Left ventricle myocardium inferior (tissue), 1 donor: ENCODE measurements at regions not wholly inside any gene's neighbourhood (a gene's known extent, or its start where the extent isn't known, plus 50 kb on each side); places are given as distances from the start of the nearest gene placed in this dataset.

Experiments used
- DNase-seq: peaks from one replicate; pipeline ENCODE4 v3.0.0-alpha.2; 2020
- H3K27ac ChIP-seq: fragments of 200-600 bp; replicated peaks from 2 replicates; pipeline ENCODE4 v1.8.0; 2021
- H3K27me3 ChIP-seq: fragments of 200-600 bp; 2 replicates; pipeline ENCODE4 v1.8.0; 2021; ENCODE audit warnings: low read depth
- H3K36me3 ChIP-seq: fragments of 200-600 bp; 2 replicates; pipeline ENCODE4 v1.8.0; 2021
- H3K4me1 ChIP-seq: fragments of 200-600 bp; 2 replicates; pipeline ENCODE4 v1.8.0; 2021
- H3K4me3 ChIP-seq: fragments of 200-600 bp; 2 replicates; pipeline ENCODE4 v1.8.0; 2021; ENCODE audit warnings: mild to moderate bottlenecking, moderate library complexity
- H3K9me3 ChIP-seq: fragments of 200-600 bp; replicated peaks from 2 replicates; pipeline ENCODE4 v1.8.0; 2021
- intact Hi-C: fragments of 100-400 bp; cut with micrococcal nuclease; formaldehyde crosslinking; loops from one replicate; pipeline ENCODE4 v1.11.0; 2022
- TF ChIP-seq, protein P1 (sequence below): fragments of 200-600 bp; IDR thresholded peaks from 2 replicates; pipeline ENCODE4 v1.8.0; 2021; ENCODE audit warnings: antibody characterized with exemption, mild to moderate bottlenecking, borderline replicate concordance
- donor health status: DM: no; HTN: yes; CAD: no; lungs with severe emphysema.

DNA sequence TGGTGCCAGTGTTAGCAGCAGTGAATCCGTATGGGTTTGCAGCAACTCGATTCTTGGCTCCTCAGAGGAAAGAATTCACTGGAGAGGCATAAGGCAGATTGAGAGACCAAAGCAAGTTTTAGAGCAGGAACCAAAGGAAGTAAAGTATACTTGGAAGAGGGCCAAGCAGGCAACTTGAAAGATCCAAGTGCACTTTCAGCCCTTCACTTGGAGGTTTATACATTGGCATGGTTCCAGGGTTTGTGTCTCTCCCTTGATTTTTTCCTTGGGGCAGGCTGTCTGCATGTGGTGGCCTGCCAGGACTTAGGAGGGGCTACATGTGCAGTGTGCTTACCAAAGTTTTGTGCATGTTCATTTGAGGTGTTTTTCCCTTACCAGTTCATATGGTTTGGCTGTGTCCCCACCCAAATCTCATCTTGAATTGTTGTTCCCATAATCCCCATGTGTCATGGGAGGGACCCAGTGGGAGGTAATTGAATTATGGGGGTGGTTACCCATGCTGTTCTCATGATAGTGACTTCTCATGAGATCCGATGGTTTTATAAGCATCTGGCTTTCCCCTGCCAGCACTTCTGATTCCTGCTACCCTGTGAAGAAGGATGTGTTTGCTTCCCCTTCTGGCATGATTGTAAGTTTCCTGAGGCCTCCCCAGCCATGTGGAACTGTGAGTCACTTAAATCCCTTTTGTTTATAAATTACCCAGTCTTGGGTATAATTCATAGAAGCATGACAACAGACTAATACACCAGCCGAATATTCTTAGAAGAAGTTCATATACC is 86.2 kb upstream of the TSPAN5 start:
- no peaks in the 10 kb centered on the region for H3K9me3 ChIP-seq
- H3K36me3 ChIP-seq, result no peaks in the 10 kb centered on the region
- H3K27me3 ChIP-seq, result no peaks in the 10 kb centered on the region
- intact Hi-C loops, result no loop called here
- no peaks in the 10 kb centered on the region for H3K4me1 ChIP-seq
- TF ChIP-seq, protein P1, sequence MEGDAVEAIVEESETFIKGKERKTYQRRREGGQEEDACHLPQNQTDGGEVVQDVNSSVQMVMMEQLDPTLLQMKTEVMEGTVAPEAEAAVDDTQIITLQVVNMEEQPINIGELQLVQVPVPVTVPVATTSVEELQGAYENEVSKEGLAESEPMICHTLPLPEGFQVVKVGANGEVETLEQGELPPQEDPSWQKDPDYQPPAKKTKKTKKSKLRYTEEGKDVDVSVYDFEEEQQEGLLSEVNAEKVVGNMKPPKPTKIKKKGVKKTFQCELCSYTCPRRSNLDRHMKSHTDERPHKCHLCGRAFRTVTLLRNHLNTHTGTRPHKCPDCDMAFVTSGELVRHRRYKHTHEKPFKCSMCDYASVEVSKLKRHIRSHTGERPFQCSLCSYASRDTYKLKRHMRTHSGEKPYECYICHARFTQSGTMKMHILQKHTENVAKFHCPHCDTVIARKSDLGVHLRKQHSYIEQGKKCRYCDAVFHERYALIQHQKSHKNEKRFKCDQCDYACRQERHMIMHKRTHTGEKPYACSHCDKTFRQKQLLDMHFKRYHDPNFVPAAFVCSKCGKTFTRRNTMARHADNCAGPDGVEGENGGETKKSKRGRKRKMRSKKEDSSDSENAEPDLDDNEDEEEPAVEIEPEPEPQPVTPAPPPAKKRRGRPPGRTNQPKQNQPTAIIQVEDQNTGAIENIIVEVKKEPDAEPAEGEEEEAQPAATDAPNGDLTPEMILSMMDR, result no peak
- DNase-seq, result no peak
- no peak overlapping the region for H3K4me3 ChIP-seq
- no peak overlapping the region for H3K27ac ChIP-seq

DNA sequence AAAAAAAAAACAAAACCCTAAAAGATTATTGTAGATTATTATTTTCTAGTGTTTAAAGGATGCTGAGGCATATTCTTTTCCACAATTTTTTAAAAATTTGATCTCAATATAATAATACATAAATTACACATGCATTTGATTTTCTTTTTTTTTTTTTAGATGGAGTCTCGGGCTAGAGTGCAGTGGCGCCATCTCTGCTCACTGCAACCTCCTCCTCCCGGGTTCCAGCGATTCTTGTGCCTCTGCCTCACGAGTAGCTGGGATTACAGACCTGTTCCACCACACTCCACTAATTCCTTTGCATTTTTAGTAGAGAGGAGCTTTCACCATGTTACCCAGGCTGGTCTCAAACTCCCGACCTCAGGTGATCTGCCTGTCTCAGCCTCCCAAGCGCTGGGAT is 83.5 kb upstream of the TSPAN5 start:
- no peak for DNase-seq
- Histone ChIP-seq H3K27me3 (no peaks in the 10 kb centered on the region), H3K4me1 (no peaks in the 10 kb centered on the region), H3K9me3 (peaks cover 14% of the 10 kb centered on the region), H3K27ac (no peak overlapping the region), H3K36me3 (no peaks in the 10 kb centered on the region), H3K4me3 (no peak overlapping the region)
- TF ChIP-seq, protein P1, result no peak
- intact Hi-C loops, result no loop called here

DNA sequence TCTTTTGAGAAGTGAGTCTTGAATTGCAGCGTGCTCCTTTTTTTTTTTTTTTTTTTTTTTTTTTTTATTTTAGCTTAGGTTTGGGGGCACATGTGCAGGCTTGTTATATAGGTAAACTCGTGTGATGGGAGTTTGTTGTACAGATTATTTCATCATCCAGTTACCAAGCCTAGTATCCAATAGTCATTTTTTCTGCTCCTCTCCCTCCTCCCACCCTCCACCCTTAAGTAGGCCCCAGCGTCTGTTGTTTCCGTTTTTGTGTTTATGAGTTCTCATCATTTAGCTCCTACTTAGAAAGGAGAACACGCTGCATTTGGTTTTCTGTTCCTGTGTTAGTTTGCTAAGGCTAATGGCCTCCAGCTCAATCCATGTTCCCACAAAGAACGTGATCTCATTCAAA is 81.3 kb upstream of the TSPAN5 start:
- Histone ChIP-seq H3K4me1 (no peaks in the 10 kb centered on the region), H3K4me3 (no peak overlapping the region), H3K9me3 (peaks cover 14% of the 10 kb centered on the region), H3K27ac (no peak overlapping the region), H3K27me3 (no peaks in the 10 kb centered on the region), H3K36me3 (no peaks in the 10 kb centered on the region)
- no peak for DNase-seq
- intact Hi-C loops, result no loop called here
- TF ChIP-seq, protein P1, result no peak

DNA sequence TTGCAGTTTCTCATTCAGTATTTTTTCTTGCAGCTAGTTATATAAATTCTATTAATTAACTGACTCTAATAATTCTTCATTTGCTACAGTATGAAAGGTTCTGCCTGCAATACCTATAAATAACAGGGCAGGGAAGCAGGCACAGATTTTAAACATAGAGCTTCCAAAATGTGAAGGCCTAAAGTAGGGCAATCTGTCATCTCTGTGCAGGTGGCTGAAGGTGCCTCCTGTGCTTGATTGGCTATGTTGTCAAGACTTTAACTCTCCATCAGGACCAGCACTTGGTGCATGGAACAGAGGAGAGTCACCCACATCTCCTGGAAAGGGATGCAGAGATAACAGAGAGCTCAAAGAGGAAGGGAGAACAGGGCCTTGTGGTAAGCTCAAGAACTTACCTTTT is 75.2 kb upstream of the TSPAN5 start:
- Histone ChIP-seq H3K27ac (no peak overlapping the region), H3K27me3 (no peaks in the 10 kb centered on the region), H3K9me3 (peaks cover 13% of the 10 kb centered on the region), H3K36me3 (no peaks in the 10 kb centered on the region), H3K4me1 (no peaks in the 10 kb centered on the region), H3K4me3 (no peak overlapping the region)
- TF ChIP-seq, protein P1, result no peak
- intact Hi-C loops, result no loop called here
- DNase-seq, result no peak

DNA sequence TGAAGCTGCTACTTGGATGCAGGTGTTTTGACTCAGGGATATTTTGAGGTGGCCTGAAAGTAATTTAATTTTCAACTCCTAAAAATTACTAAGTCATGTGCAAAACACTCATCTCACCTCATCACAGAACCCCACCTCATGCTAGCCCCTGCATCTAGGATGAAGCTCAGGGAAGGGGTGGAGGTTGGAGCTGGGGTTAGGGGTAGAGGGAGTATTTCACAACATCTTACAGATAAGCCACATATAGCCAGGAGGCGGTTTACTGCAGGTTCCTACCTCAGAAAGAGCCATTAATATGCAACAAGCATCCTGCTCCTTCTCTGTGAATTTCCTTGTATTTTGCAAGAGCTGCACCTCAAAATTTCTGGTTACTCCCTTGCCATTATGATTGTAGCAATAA is 70.5 kb upstream of the TSPAN5 start:
- no peaks in the 10 kb centered on the region for H3K36me3 ChIP-seq
- TF ChIP-seq, protein P1, result no peak
- H3K4me1 ChIP-seq, result no peaks in the 10 kb centered on the region
- no peaks in the 10 kb centered on the region for H3K27me3 ChIP-seq
- no peak for DNase-seq
- intact Hi-C loops, result no loop called here
- peaks cover 11% of the 10 kb centered on the region for H3K9me3 ChIP-seq
- no peak overlapping the region for H3K27ac ChIP-seq
- H3K4me3 ChIP-seq, result no peak overlapping the region
